ENCODE measurements at regions not wholly inside any gene's neighbourhood (a gene's known extent, or its start where the extent isn't known, plus 50 kb on each side); places are given as distances from the start of the nearest gene placed in this dataset.

- intact Hi-C loops (cut with micrococcal nuclease): no loop called here
- no peaks in the 10 kb centered on the region for H3K4me1 Mint-ChIP-seq
- Histone ChIP-seq H3K79me2 (ENCODE audit: control insufficient read depth, insufficient read depth, low read length) (no peaks in the 10 kb centered on the region), H3K9ac (ENCODE audit: low read length) (no peak overlapping the region), H4K20me1 (ENCODE audit: control insufficient read depth, insufficient read depth, low read length, poor library complexity, severe bottlenecking) (no peaks in the 10 kb centered on the region), H3K9me3 (ENCODE audit: control extremely low read depth in 1 of 3, control insufficient read depth in 2 of 3, insufficient read depth in 1 of 3, low read length in 2 of 3) (no peaks in the 10 kb centered on the region), H3K4me2 (replicated peaks; ENCODE audit: low read depth, low read length, poor library complexity, severe bottlenecking) (no peak overlapping the region), H3K4me3 (ENCODE audit: control extremely low read depth in 1 of 5, extremely low read depth in 1 of 5, insufficient read depth in 1 of 5, low read depth in 2 of 5, low read length in 4 of 5) (no peak overlapping the region), H3K27me3 (replicated peaks in 1 of 4; ENCODE audit: control extremely low read depth in 1 of 4, control insufficient read depth in 3 of 4, insufficient read depth in 4 of 4, low read length in 3 of 4) (no peaks in the 10 kb centered on the region), H3K36me3 (replicated peaks in 1 of 2; ENCODE audit: control extremely low read depth in 1 of 2, control insufficient read depth in 1 of 2, extremely low read depth in 1 of 2, insufficient read depth in 2 of 2, low read length in 1 of 2) (no peaks in the 10 kb centered on the region), H3K27ac (ENCODE audit: low read length in 2 of 2) (no peak overlapping the region), H3K4me1 (ENCODE audit: control insufficient read depth in 2 of 2, insufficient read depth in 2 of 2, low read length in 2 of 2) (no peaks in the 10 kb centered on the region), H2AFZ (ENCODE audit: insufficient read depth, low read depth, low read length, poor library complexity, severe bottlenecking) (no peak overlapping the region)
- no peak for ATAC-seq (ENCODE audit: low read depth)
- no peak overlapping the region for H3K4me3 Mint-ChIP-seq
- no peaks in the 10 kb centered on the region for H3K27me3 Mint-ChIP-seq
- no peak overlapping the region for H3K27ac Mint-ChIP-seq
- TF ChIP-seq CTCF (IDR thresholded peaks at IDR 0.05) (no peak), EZH2 (IDR thresholded peaks at IDR 0.05; ENCODE audit: borderline replicate concordance, insufficient read depth, low read depth, low read length, poor library complexity, severe bottlenecking) (no peak)
- WGBS (ENCODE audit: insufficient coverage): no CpG with 5 or more reads among the region's 2 CpGs
- DNase-seq: no peak
- CTCF ChIA-PET: no interaction called here
- POLR2A ChIA-PET: no interaction called here
- no peaks in the 10 kb centered on the region for H3K9me3 Mint-ChIP-seq (ENCODE audit: insufficient read depth)
Measured at GRCh38 chr7:85828614-85829013, 641.8 kb upstream of the SEMA3D start.

DNA sequence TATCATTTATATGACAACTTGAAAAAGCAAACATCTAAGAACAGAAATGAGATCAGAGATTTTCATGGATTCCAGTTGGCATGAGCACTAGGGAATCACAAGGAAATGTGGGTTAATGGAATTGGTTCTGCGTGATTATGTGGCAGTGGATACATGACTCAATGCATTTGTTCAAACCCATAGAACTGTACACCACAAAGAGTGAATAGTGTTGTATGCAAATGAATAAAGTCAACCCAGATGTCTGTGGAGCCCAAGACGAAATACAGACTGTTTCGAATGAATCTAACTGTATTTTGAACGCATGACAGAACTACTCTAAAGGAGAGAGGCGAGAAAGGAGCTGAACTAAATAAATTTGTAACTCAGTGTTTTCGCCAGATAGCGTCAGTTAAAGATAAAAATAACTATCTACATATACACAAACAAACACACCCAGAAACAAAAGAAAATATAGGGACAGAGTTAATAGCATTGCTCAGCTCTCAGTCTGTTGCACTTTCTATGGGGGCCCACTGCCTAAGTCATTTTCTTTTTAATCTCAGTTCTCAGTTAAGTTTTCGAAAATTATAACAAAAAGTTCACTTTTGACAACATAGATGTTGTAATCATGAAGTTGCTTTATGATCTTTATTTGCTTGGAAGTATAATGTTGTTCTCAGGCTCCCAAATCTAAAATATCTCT, 636.7 kb upstream of the SEMA3D start:
- no peaks in the 10 kb centered on the region for H3K9me3 Mint-ChIP-seq (ENCODE audit: insufficient read depth)
- CTCF ChIA-PET: no interaction called here
- Histone ChIP-seq H3K4me1 (ENCODE audit: control insufficient read depth in 2 of 2, insufficient read depth in 2 of 2, low read length in 2 of 2) (no peaks in the 10 kb centered on the region), H3K36me3 (replicated peaks in 1 of 2; ENCODE audit: control extremely low read depth in 1 of 2, control insufficient read depth in 1 of 2, extremely low read depth in 1 of 2, insufficient read depth in 2 of 2, low read length in 1 of 2) (no peaks in the 10 kb centered on the region), H3K4me2 (replicated peaks; ENCODE audit: low read depth, low read length, poor library complexity, severe bottlenecking) (no peak overlapping the region), H3K9ac (ENCODE audit: low read length) (no peak overlapping the region), H3K27me3 (replicated peaks in 1 of 4; ENCODE audit: control extremely low read depth in 1 of 4, control insufficient read depth in 3 of 4, insufficient read depth in 4 of 4, low read length in 3 of 4) (no peaks in the 10 kb centered on the region), H3K27ac (ENCODE audit: low read length in 2 of 2) (no peak overlapping the region), H4K20me1 (ENCODE audit: control insufficient read depth, insufficient read depth, low read length, poor library complexity, severe bottlenecking) (no peaks in the 10 kb centered on the region), H3K79me2 (ENCODE audit: control insufficient read depth, insufficient read depth, low read length) (no peaks in the 10 kb centered on the region), H3K4me3 (ENCODE audit: control extremely low read depth in 1 of 5, extremely low read depth in 1 of 5, insufficient read depth in 1 of 5, low read depth in 2 of 5, low read length in 4 of 5) (no peak overlapping the region), H2AFZ (ENCODE audit: insufficient read depth, low read depth, low read length, poor library complexity, severe bottlenecking) (no peak overlapping the region), H3K9me3 (ENCODE audit: control extremely low read depth in 1 of 3, control insufficient read depth in 2 of 3, insufficient read depth in 1 of 3, low read length in 2 of 3) (peaks cover 0 to 14% (median 3%) of the 10 kb centered on the region in 3 donors)
- ATAC-seq (ENCODE audit: low read depth) (no peak), DNase-seq (no peak)
- intact Hi-C loops (cut with micrococcal nuclease): no loop called here
- TF ChIP-seq CTCF (IDR thresholded peaks at IDR 0.05): no peak
- no peak for TF ChIP-seq EZH2 (IDR thresholded peaks at IDR 0.05; ENCODE audit: borderline replicate concordance, insufficient read depth, low read depth, low read length, poor library complexity, severe bottlenecking)
- POLR2A ChIA-PET: no interaction called here
- no peaks in the 10 kb centered on the region for H3K27me3 Mint-ChIP-seq
- WGBS (ENCODE audit: insufficient coverage): 100% methylated on average over 3 of the region's 8 CpGs
- H3K27ac Mint-ChIP-seq: no peak overlapping the region
- H3K4me3 Mint-ChIP-seq: no peak overlapping the region
- no peaks in the 10 kb centered on the region for H3K4me1 Mint-ChIP-seq
